WTC11 (cell line): ENCODE measurements at regions not wholly inside any gene's neighbourhood (a gene's known extent, or its start where the extent isn't known, plus 50 kb on each side); places are given as distances from the start of the nearest gene placed in this dataset.

ENCODE experiments used
- ATAC-seq: fragments of 200-7000 bp; cut with Tn5 transposase; 2 replicates; pipeline ENCODE4 v1.10.0; 2021; ENCODE audit warnings: mild to moderate bottlenecking, moderate library complexity
- CTCF ChIA-PET: fragments of 300-600 bp; sonication (Branson Sonifier 250); formaldehyde crosslinking; loops from one replicate; lab custom pipeline; 2021; ENCODE audit warnings: antibody characterized with exemption; lab: Charles Lee
- POLR2A ChIA-PET: fragments of 350-600 bp; sonication (Branson Sonifier 250); formaldehyde crosslinking; loops from one replicate; lab custom pipeline; 2021; ENCODE audit warnings: antibody characterized with exemption; lab: Charles Lee
- DNase-seq: peaks from one replicate; pipeline ENCODE4 v3.0.0; 2021; ENCODE audit warnings: low spot score
- H3K27ac Mint-ChIP-seq: 2 replicates; pipeline ENCODE4 v1.8.0; 2021; ENCODE audit warnings: mixed read lengths
- H3K27me3 Mint-ChIP-seq: 2 replicates; pipeline ENCODE4 v1.8.0; 2021; ENCODE audit warnings: low read depth, mild to moderate bottlenecking, moderate library complexity, mixed read lengths
- H3K36me3 Mint-ChIP-seq: 2 replicates; pipeline ENCODE4 v1.8.0; 2021; ENCODE audit warnings: mixed read lengths
- H3K4me1 Mint-ChIP-seq: 2 replicates; pipeline ENCODE4 v1.8.0; 2022; ENCODE audit warnings: mixed read lengths
- H3K4me3 Mint-ChIP-seq: 2 replicates; pipeline ENCODE4 v1.8.0; 2021; ENCODE audit warnings: mild to moderate bottlenecking, moderate library complexity, mixed read lengths
- H3K9me3 Mint-ChIP-seq: 2 replicates; pipeline ENCODE4 v1.8.0; 2021; ENCODE audit warnings: mixed read lengths
- AFF4 ChIP-seq: sonication (generic); formaldehyde crosslinking; IDR thresholded peaks from 2 replicates; pipeline ENCODE4 v1.8.1; 2023; ENCODE audit warnings: mild to moderate bottlenecking, missing genetic modification reagents, borderline replicate concordance
- CDX4 ChIP-seq: fragments of 250-450 bp; sonication (Bioruptor Pico); IDR thresholded peaks from 2 replicates; pipeline ENCODE4 v1.9.0; 2021; ENCODE audit warnings: moderate library complexity, mild to moderate bottlenecking, inconsistent platforms, borderline replicate concordance
- E2F1 ChIP-seq: sonication (generic); formaldehyde crosslinking; IDR thresholded peaks from 2 replicates; pipeline ENCODE4 v1.8.0; 2022; ENCODE audit warnings: mild to moderate bottlenecking, missing genetic modification reagents
- E2F4 ChIP-seq: sonication (generic); formaldehyde crosslinking; IDR thresholded peaks from 2 replicates; pipeline ENCODE4 v1.8.1; 2022; ENCODE audit warnings: low read depth, mild to moderate bottlenecking, moderate library complexity, missing genetic modification reagents, borderline replicate concordance
- E2F5 ChIP-seq: sonication (generic); formaldehyde crosslinking; IDR thresholded peaks from 2 replicates; pipeline ENCODE4 v1.8.1; 2022; ENCODE audit warnings: mild to moderate bottlenecking, moderate library complexity, missing genetic modification reagents
- ESRRA ChIP-seq: sonication (generic); formaldehyde crosslinking; IDR thresholded peaks from 2 replicates; pipeline ENCODE4 v1.8.1; 2022; ENCODE audit warnings: mild to moderate bottlenecking, missing genetic modification reagents, borderline replicate concordance
- FOXP4 ChIP-seq: sonication (generic); formaldehyde crosslinking; IDR thresholded peaks from 2 replicates; pipeline ENCODE4 v1.8.0; 2022; ENCODE audit warnings: mild to moderate bottlenecking, missing genetic modification reagents
- JUN ChIP-seq: sonication (generic); formaldehyde crosslinking; IDR thresholded peaks from 2 replicates; pipeline ENCODE4 v1.8.0; 2023; ENCODE audit warnings: mild to moderate bottlenecking, missing genetic modification reagents
- RELA ChIP-seq: sonication (generic); formaldehyde crosslinking; IDR thresholded peaks from 2 replicates; pipeline ENCODE4 v1.8.1; 2022; ENCODE audit warnings: missing genetic modification reagents, mild to moderate bottlenecking, borderline replicate concordance
- SP1 ChIP-seq: sonication (generic); formaldehyde crosslinking; conservative IDR thresholded peaks from 2 replicates; pipeline ENCODE4 v1.8.1; 2022; ENCODE audit warnings: missing genetic modification reagents
- TEAD1 ChIP-seq: sonication (generic); formaldehyde crosslinking; IDR thresholded peaks from 2 replicates; pipeline ENCODE4 v1.8.0; 2022; ENCODE audit warnings: mild to moderate bottlenecking, missing genetic modification reagents
- TP53 ChIP-seq: sonication (generic); formaldehyde crosslinking; IDR thresholded peaks from 2 replicates; pipeline ENCODE4 v1.8.1; 2023; ENCODE audit warnings: mild to moderate bottlenecking, missing genetic modification reagents
- ZNF219 ChIP-seq: sonication (generic); formaldehyde crosslinking; IDR thresholded peaks from 2 replicates; pipeline ENCODE4 v1.8.0; 2023; ENCODE audit warnings: missing genetic modification reagents, mild to moderate bottlenecking, borderline replicate concordance
- ZNF263 ChIP-seq: sonication (generic); formaldehyde crosslinking; IDR thresholded peaks from 2 replicates; pipeline ENCODE4 v1.8.1; 2022; ENCODE audit warnings: low read depth, mild to moderate bottlenecking, moderate library complexity, missing genetic modification reagents
- ZNF317 ChIP-seq: sonication (generic); formaldehyde crosslinking; IDR thresholded peaks from 2 replicates; pipeline ENCODE4 v1.8.1; 2023; ENCODE audit warnings: low read depth, mild to moderate bottlenecking, moderate library complexity, missing genetic modification reagents, borderline replicate concordance
- ZNF423 ChIP-seq: fragments of 250-450 bp; sonication (Bioruptor Pico); IDR thresholded peaks from 2 replicates; pipeline ENCODE4 v2.1.2; 2022; ENCODE audit warnings: mild to moderate bottlenecking, moderate library complexity
- ZNF671 ChIP-seq: fragments of 250-450 bp; sonication (Bioruptor Pico); IDR thresholded peaks from 2 replicates; pipeline ENCODE4 v1.8.0; 2021; ENCODE audit warnings: mild to moderate bottlenecking
- TF ChIP-seq, protein P1 (sequence below): sonication (generic); formaldehyde crosslinking; IDR thresholded peaks from 2 replicates; pipeline ENCODE4 v1.8.1; 2023; ENCODE audit warnings: mild to moderate bottlenecking, missing genetic modification reagents
- TF ChIP-seq, protein P2 (sequence below): fragments of 250-450 bp; sonication (Bioruptor Pico); conservative IDR thresholded peaks from 2 replicates; pipeline ENCODE4 v1.9.0; 2021; ENCODE audit warnings: mild to moderate bottlenecking

DNA sequence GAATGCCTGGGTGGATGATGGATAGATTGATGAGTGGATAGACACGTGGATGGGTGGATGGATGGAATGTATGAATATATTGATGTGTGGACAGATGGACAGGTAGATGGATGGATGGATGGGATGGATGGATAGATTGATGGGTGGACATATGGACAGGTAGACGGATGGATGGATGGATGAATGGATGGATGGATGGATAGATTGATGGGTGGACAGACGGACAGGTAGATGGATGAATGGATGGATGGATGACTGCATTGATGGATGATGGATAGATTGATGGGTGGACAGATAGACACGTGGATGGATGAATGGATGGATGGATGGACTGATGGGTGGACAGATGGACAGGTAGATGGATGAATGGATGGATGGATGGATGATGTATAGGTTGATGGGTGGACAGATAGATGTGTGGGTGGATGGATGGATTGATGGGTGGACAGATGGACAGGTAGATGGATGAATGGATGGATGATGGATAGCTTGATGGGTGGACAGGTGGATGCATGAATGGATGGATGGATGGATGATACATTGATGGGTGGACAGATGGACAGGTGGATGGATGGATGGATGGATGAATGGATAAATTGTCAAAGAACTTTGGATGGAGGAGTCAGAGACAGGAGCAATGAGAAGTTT is 171.4 kb upstream of the AFDN start:
- ChIA-PET POLR2A (no interaction called here), CTCF (no interaction called here)
- Mint-ChIP-seq H3K36me3 (no peaks in the 10 kb centered on the region), H3K4me1 (no peaks in the 10 kb centered on the region), H3K27ac (no peak overlapping the region), H3K27me3 (no peaks in the 10 kb centered on the region), H3K9me3 (peaks cover 8% of the 10 kb centered on the region), H3K4me3 (no peak overlapping the region)
- TF ChIP-seq ZNF317 (CRISPR knock-in tag) (no peak), SP1 (CRISPR knock-in tag) (no peak), FOXP4 (CRISPR knock-in tag) (no peak), TP53 (CRISPR knock-in tag) (no peak), CDX4 (CRISPR knock-in tag) (no peak), ZNF263 (CRISPR knock-in tag) (no peak), RELA (CRISPR knock-in tag) (no peak), TEAD1 (CRISPR knock-in tag) (no peak), ZNF671 (no peak), E2F1 (CRISPR knock-in tag) (no peak), E2F5 (CRISPR knock-in tag) (no peak)
- TF ChIP-seq, protein P1, sequence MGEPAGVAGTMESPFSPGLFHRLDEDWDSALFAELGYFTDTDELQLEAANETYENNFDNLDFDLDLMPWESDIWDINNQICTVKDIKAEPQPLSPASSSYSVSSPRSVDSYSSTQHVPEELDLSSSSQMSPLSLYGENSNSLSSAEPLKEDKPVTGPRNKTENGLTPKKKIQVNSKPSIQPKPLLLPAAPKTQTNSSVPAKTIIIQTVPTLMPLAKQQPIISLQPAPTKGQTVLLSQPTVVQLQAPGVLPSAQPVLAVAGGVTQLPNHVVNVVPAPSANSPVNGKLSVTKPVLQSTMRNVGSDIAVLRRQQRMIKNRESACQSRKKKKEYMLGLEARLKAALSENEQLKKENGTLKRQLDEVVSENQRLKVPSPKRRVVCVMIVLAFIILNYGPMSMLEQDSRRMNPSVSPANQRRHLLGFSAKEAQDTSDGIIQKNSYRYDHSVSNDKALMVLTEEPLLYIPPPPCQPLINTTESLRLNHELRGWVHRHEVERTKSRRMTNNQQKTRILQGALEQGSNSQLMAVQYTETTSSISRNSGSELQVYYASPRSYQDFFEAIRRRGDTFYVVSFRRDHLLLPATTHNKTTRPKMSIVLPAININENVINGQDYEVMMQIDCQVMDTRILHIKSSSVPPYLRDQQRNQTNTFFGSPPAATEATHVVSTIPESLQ (CRISPR knock-in tag), result no peak
- ATAC-seq (no peak), DNase-seq (no peak)

- Mint-ChIP-seq H3K4me3 (no peak overlapping the region), H3K36me3 (no peaks in the 10 kb centered on the region), H3K27ac (no peak overlapping the region), H3K9me3 (peaks cover 8% of the 10 kb centered on the region), H3K4me1 (no peaks in the 10 kb centered on the region), H3K27me3 (no peaks in the 10 kb centered on the region)
- CTCF ChIA-PET, result no interaction called here
- DNase-seq (no peak), ATAC-seq (no peak)
- POLR2A ChIA-PET, result no interaction called here
- TF ChIP-seq ZNF423 (CRISPR knock-in tag), result no peak
- no peak for TF ChIP-seq ESRRA
- TF ChIP-seq SP1 (CRISPR knock-in tag), result no peak
- no peak for TF ChIP-seq ZNF219 (CRISPR knock-in tag)
- no peak for TF ChIP-seq AFF4 (CRISPR knock-in tag)
- no peak for TF ChIP-seq E2F4
- TF ChIP-seq JUN (CRISPR knock-in tag), result no peak
- TF ChIP-seq, protein P2, sequence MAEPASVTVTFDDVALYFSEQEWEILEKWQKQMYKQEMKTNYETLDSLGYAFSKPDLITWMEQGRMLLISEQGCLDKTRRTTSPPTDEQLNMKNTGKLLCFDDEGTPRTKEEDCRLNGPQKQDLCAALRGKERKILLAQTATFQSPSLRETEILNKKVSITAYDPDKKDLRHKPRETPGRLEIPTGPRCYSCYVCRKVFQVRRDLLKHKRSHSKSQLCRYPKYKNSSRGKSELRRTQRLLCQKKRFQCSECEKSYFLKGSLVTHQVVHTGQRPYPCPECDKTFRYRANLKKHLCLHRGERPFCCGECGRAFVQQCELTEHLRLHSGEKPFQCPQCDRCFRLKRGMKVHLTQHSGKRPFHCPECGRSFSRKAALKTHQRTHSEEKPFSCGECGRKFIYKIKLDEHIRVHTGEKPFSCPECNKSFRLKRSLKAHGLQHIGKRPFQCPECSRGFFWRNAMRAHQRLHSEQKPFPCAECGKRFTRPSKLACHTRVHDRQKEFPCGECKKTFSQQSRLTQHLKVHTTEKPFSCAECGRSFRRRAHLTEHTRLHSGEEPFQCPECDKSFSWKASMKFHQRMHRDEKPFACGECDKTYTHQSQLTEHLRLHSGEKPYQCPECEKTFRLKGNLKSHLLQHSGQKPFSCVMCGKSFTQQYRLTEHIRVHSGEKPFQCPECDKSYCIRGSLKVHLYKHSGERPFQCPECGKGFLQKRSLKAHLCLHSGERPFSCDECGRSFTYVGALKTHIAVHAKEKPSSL, result no peak
Measured at GRCh38 chr6:167658106-167658505, 168.6 kb upstream of the AFDN start.
